IMR-90 (cell line): ENCODE measurements at regions not wholly inside any gene's neighbourhood (a gene's known extent, or its start where the extent isn't known, plus 50 kb on each side); places are given as distances from the start of the nearest gene placed in this dataset.

ENCODE experiments used
- ATAC-seq: fragments of 200-7000 bp; cut with Tn5 transposase; 2 replicates; pipeline ENCODE4 v1.9.1; 2020; ENCODE audit warnings: low read depth, mild to moderate bottlenecking, moderate library complexity
- BruUV-seq: library from RNA; stranded (reverse); fragments of 400-500 nt; replicated peaks from 2 replicates; lab custom pipeline; 2021; lab: Mats Ljungman, UMichigan
- CTCF ChIA-PET: fragments of 300-600 bp; formaldehyde crosslinking; extraction: SDS; loops from one replicate; lab custom pipeline; 2021; ENCODE audit warnings: antibody characterized with exemption; lab: Yijun Ruan, JAX
- POLR2A ChIA-PET: fragments of 300-600 bp; sonication (Branson Sonifier 250); formaldehyde crosslinking; loops from one replicate; lab custom pipeline; 2022; ENCODE audit warnings: antibody characterized with exemption; ENCODE audit not compliant: unreplicated experiment; lab: Charles Lee
- DNase-seq: peaks from one replicate; pipeline ENCODE4 v3.0.0; 2013
- H2AFZ ChIP-seq: replicated peaks from 2 replicates; pipeline ENCODE3; 2013; ENCODE audit warnings: low read length, mild to moderate bottlenecking; ENCODE audit not compliant: poor library complexity
- H2AK5ac ChIP-seq: 2 replicates; pipeline ENCODE4 v1.6.1; 2013; ENCODE audit warnings: low read depth, low read length, inconsistent platforms
- H2AK9ac ChIP-seq: replicated peaks from 2 replicates; pipeline ENCODE3; 2013; ENCODE audit warnings: mild to moderate bottlenecking, low read depth, low read length, moderate library complexity; ENCODE audit not compliant: poor library complexity
- H2BK120ac ChIP-seq: 2 replicates; pipeline ENCODE4 v1.6.1; 2013; ENCODE audit warnings: low read depth, low read length, inconsistent platforms
- H2BK15ac ChIP-seq: 3 replicates; pipeline ENCODE4 v1.6.1; 2013; ENCODE audit warnings: low read depth, low read length, inconsistent platforms
- H2BK20ac ChIP-seq: 2 replicates; pipeline ENCODE4 v1.6.1; 2013; ENCODE audit warnings: low read depth, mild to moderate bottlenecking, inconsistent platforms, low read length, moderate library complexity
- H2BK5ac ChIP-seq: 2 replicates; pipeline ENCODE4 v1.6.1; 2013; ENCODE audit warnings: mild to moderate bottlenecking, low read depth, low read length, inconsistent platforms; ENCODE audit not compliant: poor library complexity, severe bottlenecking
- H3K14ac ChIP-seq: replicated peaks from 2 replicates; pipeline ENCODE4 v1.6.1; 2013; ENCODE audit warnings: low read depth, low read length, inconsistent platforms
- H3K18ac ChIP-seq: 2 replicates; pipeline ENCODE4 v1.6.1; 2013; ENCODE audit warnings: low read depth, low read length, control low read depth
- H3K23ac ChIP-seq: 2 replicates; pipeline ENCODE4 v1.6.1; 2013; ENCODE audit warnings: low read depth, low read length, inconsistent platforms
- H3K27ac ChIP-seq: 2 replicates; pipeline ENCODE4 v1.5.1; 2013; ENCODE audit warnings: mild to moderate bottlenecking, control low read depth, low read length; ENCODE audit not compliant: insufficient read depth
- H3K27me3 ChIP-seq: 2 replicates; pipeline ENCODE4 v1.6.1; 2013; ENCODE audit warnings: low read length; ENCODE audit not compliant: control insufficient read depth, insufficient read depth
- H3K36me3 ChIP-seq: 2 replicates; pipeline ENCODE4 v1.6.1; 2013; ENCODE audit warnings: low read length, mixed read lengths; ENCODE audit not compliant: control insufficient read depth, insufficient read depth
- H3K4ac ChIP-seq: 2 replicates; pipeline ENCODE4 v1.6.1; 2013; ENCODE audit warnings: low read depth, low read length, inconsistent platforms
- H3K4me1 ChIP-seq: 2 replicates; pipeline ENCODE4 v1.6.1; 2013; ENCODE audit warnings: low read length, mixed read lengths; ENCODE audit not compliant: control insufficient read depth, insufficient read depth
- H3K4me2 ChIP-seq: 2 replicates; pipeline ENCODE4 v1.6.1; 2013; ENCODE audit warnings: low read depth, mild to moderate bottlenecking, control low read depth, low read length, moderate library complexity
- H3K4me3 ChIP-seq: 2 replicates; pipeline ENCODE4 v1.5.1; 2013; ENCODE audit warnings: low read depth, mild to moderate bottlenecking, control low read depth, low read length, moderate library complexity; ENCODE audit not compliant: insufficient read depth
- H3K56ac ChIP-seq: 2 replicates; pipeline ENCODE4 v1.6.1; 2013; ENCODE audit warnings: low read length, inconsistent platforms; ENCODE audit not compliant: insufficient read depth; ENCODE audit errors: extremely low read depth
- H3K79me1 ChIP-seq, 2 experiments: 2 replicates each; pipeline ENCODE4 v1.6.1; 2013; ENCODE audit warnings: low read length in 2 of 2, inconsistent platforms in 1 of 2, low read depth in 1 of 2
- H3K9ac ChIP-seq: 2 replicates; pipeline ENCODE4 v1.6.1; 2013; ENCODE audit warnings: low read depth, low read length, control low read depth
- H3K9me1 ChIP-seq: 2 replicates; pipeline ENCODE4 v1.6.1; 2013; ENCODE audit warnings: low read length, inconsistent platforms; ENCODE audit not compliant: insufficient read depth
- H3K9me3 ChIP-seq: 2 replicates; pipeline ENCODE4 v1.6.1; 2013; ENCODE audit warnings: low read length; ENCODE audit not compliant: control insufficient read depth, insufficient read depth
- H4K20me1 ChIP-seq: 2 replicates; pipeline ENCODE4 v1.6.1; 2013; ENCODE audit warnings: low read length, inconsistent platforms; ENCODE audit not compliant: insufficient read depth
- H4K5ac ChIP-seq: 2 replicates; pipeline ENCODE4 v1.6.1; 2013; ENCODE audit warnings: mild to moderate bottlenecking, low read depth, low read length, control low read depth
- H4K8ac ChIP-seq, 2 experiments: 2 replicates each; pipeline ENCODE4 v1.6.1; 2013; ENCODE audit warnings: low read depth in 2 of 2, low read length in 2 of 2, control low read depth in 1 of 2, inconsistent platforms in 1 of 2
- H4K91ac ChIP-seq: 2 replicates; pipeline ENCODE4 v1.6.1; 2013; ENCODE audit warnings: low read depth, low read length, inconsistent platforms; ENCODE audit not compliant: insufficient read depth
- BHLHE40 ChIP-seq: fragments of 150-350 bp; IDR thresholded peaks from 2 replicates; pipeline ENCODE4 v1.6.1; 2016; ENCODE audit warnings: mild to moderate bottlenecking, low read depth, low read length
- MAFK ChIP-seq: IDR thresholded peaks from 2 replicates; pipeline ENCODE4 v1.6.1; 2012; ENCODE audit warnings: low read depth, low read length, improper control_type of control experiment
- NFE2L2 ChIP-seq: fragments of 150-350 bp; IDR thresholded peaks from 2 replicates; pipeline ENCODE4 v1.6.1; 2016; ENCODE audit warnings: low read depth, mild to moderate bottlenecking, low read length
- RAD21 ChIP-seq: IDR thresholded peaks from 2 replicates; pipeline ENCODE4 v1.6.1; 2012; ENCODE audit warnings: low read length, improper control_type of control experiment
- WGBS, 2 experiments: methylation state at CpG; one replicate each; pipeline versions ENCODE4 v1.1.5 to v1.1.7; 2013; ENCODE audit warnings: missing lambda C conversion rate in 2 of 2; ENCODE audit not compliant: insufficient read length in 1 of 2; ENCODE audit errors: extremely low coverage in 2 of 2; 5-methylcytosine and 5-hydroxymethylcytosine counted together
- dilution Hi-C: fragments of 300-500 bp; cut with HindIII; formaldehyde crosslinking; loops from one replicate; pipeline ENCODE4 v1.14.3; 2018; ENCODE audit warnings: low sequenced_read_pairs; ENCODE audit not compliant: unreplicated experiment
- in situ Hi-C: fragments of 300-500 bp; cut with MboI; formaldehyde crosslinking; loops from 3 replicates; pipeline ENCODE4 v1.14.3; 2019; ENCODE audit warnings: low sequenced_read_pairs, inconsistent platforms, mixed read lengths
- intact Hi-C: fragments of 100-400 bp; cut with micrococcal nuclease; formaldehyde crosslinking; loops from 2 replicates; pipeline ENCODE4 v1.10.0; 2022

- Histone ChIP-seq H3K27ac (peak overlapping the region; percentile 66), H2AK5ac (peak overlapping the region; percentile 88; the same call in 1 of the 2 replicates), H4K5ac (peak overlapping the region; percentile 66), H4K8ac (peak overlapping the region; percentile 70 to 88), H3K9me1 (peaks cover 8% of the 10 kb centered on the region), H3K79me1 (no peaks in the 10 kb centered on the region), H3K4me1 (peaks cover 13% of the 10 kb centered on the region), H2AFZ (peak overlapping the region; percentile 85), H2BK5ac (peak overlapping the region; percentile 73), H3K9me3 (no peaks in the 10 kb centered on the region), H3K23ac (peak overlapping the region; percentile 94), H3K18ac (peak overlapping the region; percentile 82), H2BK120ac (peak overlapping the region; percentile 96), H3K4me3 (no peak overlapping the region), H4K91ac (peak overlapping the region; percentile 91), H3K4me2 (no peak overlapping the region), H2BK15ac (peak overlapping the region; percentile 81; the same call in 2 of the 3 replicates), H3K36me3 (no peaks in the 10 kb centered on the region), H2AK9ac (peak overlapping the region; percentile 95), H3K56ac (peak overlapping the region; percentile 63; the same call in 1 of the 2 replicates), H3K14ac (peak overlapping the region; percentile 88), H2BK20ac (peak overlapping the region; percentile 99), H4K20me1 (no peaks in the 10 kb centered on the region), H3K27me3 (no peaks in the 10 kb centered on the region), H3K4ac (peak overlapping the region; percentile 89), H3K9ac (0 out of 2 replicates have a peak overlapping the region, but pooled peaks have one; percentile 14)
- in situ Hi-C loops (no loop called here), dilution Hi-C loops (no loop called here), intact Hi-C loops (no loop called here)
- no TSS peak for BruUV-seq
- DNase-seq (peak; percentile 76), ATAC-seq (peak; percentile 94)
- ChIA-PET POLR2A (interaction anchor here (0.5 kb wide), 1 partner anchor 136 kb away, joined by 8 read pairs; no protein-coding TSS in a partner anchor), CTCF (no interaction called here)
- WGBS, 2 experiments: 67% methylated on average over 1 of the region's 3 CpGs; no CpG with 5 or more reads in 1 of the 2 experiments
- TF ChIP-seq BHLHE40 (peak; percentile 6; the same call in 1 of the 2 replicates), RAD21 (no peak), NFE2L2 (peak; percentile 99), MAFK (peak; percentile 88)
Observed at GRCh38 chr13:44174769-44175425, 198.7 kb upstream of the SERP2 start.
